ENCODE measurements at regions not wholly inside any gene's neighbourhood (a gene's known extent, or its start where the extent isn't known, plus 50 kb on each side); places are given as distances from the start of the nearest gene placed in this dataset.

DNA sequence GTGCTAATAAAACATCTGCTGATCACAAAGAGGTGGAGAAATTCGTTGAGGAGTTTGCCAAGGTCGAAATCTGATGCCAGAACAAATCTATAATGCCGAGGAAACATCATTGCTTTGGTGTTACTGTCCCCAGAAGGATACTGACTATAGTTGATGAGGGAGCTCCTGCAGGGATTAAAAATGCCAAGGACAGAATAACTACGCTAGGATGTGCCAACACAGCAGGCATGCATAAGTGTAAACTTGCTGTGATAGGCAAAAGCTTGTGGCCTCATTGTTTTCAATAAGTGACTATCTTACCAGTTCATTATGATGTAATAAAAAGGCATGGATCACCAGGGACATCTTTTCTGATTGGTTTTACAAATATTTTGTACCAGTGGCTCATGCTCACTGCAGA, 66.8 kb upstream of the ADCY2 start:
- intact Hi-C loops (cut with DNase I; ENCODE audit: low total_unique reads), result no loop called here
- H3K36me3 ChIP-seq (ENCODE audit: low read depth, missing control alignments), result no peaks in the 10 kb centered on the region

DNA sequence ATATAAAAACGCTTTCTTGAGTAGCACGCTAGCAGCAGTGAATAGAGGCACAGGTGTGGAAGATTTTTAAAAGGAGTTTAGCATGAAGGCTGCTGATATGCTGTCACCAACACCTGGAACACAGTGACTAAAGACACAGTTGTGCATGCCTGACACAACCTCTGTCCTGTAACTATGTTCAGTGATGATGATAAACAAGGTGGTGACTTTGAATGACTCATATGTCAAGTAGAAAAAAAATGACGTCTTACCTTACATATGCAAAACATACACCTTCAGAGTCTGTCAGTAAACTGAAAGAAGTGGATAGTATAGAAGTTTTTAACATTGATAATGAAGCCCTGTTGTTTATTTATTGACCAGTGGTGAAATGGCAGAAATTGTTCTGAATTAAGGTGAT, 66.2 kb upstream of the ADCY2 start:
- no peak overlapping the region for H3K27ac ChIP-seq
- no peaks in the 10 kb centered on the region for H3K4me1 ChIP-seq
- H3K27me3 ChIP-seq, result no peaks in the 10 kb centered on the region
- intact Hi-C loops (cut with DNase I; ENCODE audit: low total_unique reads), result no loop called here
- no peak for DNase-seq
- WGBS, 2 donors, result 72 to 86% methylated on average over 3 of the region's 3 CpGs
- TF ChIP-seq, protein P1, sequence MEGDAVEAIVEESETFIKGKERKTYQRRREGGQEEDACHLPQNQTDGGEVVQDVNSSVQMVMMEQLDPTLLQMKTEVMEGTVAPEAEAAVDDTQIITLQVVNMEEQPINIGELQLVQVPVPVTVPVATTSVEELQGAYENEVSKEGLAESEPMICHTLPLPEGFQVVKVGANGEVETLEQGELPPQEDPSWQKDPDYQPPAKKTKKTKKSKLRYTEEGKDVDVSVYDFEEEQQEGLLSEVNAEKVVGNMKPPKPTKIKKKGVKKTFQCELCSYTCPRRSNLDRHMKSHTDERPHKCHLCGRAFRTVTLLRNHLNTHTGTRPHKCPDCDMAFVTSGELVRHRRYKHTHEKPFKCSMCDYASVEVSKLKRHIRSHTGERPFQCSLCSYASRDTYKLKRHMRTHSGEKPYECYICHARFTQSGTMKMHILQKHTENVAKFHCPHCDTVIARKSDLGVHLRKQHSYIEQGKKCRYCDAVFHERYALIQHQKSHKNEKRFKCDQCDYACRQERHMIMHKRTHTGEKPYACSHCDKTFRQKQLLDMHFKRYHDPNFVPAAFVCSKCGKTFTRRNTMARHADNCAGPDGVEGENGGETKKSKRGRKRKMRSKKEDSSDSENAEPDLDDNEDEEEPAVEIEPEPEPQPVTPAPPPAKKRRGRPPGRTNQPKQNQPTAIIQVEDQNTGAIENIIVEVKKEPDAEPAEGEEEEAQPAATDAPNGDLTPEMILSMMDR (IDR thresholded peaks at IDR 0.05), result no peak
- no peak for TF ChIP-seq POLR2A (IDR thresholded peaks at IDR 0.05)
- H3K9me3 ChIP-seq, result no peaks in the 10 kb centered on the region
- H3K36me3 ChIP-seq (ENCODE audit: low read depth, missing control alignments), result no peaks in the 10 kb centered on the region
- H3K4me3 ChIP-seq, result no peak overlapping the region

More for the DNA sequence above, 66.8 kb upstream of the ADCY2 start:
- Histone ChIP-seq H3K9me3 (no peaks in the 10 kb centered on the region), H3K27me3 (no peaks in the 10 kb centered on the region), H3K4me1 (no peaks in the 10 kb centered on the region), H3K4me3 (no peak overlapping the region), H3K27ac (no peak overlapping the region)
- TF ChIP-seq, protein P1 (IDR thresholded peaks at IDR 0.05), result no peak
- TF ChIP-seq POLR2A (IDR thresholded peaks at IDR 0.05), result no peak
- WGBS, 2 donors, result 56 to 62% methylated on average over 4 of the region's 4 CpGs
- DNase-seq, result no peak

DNA sequence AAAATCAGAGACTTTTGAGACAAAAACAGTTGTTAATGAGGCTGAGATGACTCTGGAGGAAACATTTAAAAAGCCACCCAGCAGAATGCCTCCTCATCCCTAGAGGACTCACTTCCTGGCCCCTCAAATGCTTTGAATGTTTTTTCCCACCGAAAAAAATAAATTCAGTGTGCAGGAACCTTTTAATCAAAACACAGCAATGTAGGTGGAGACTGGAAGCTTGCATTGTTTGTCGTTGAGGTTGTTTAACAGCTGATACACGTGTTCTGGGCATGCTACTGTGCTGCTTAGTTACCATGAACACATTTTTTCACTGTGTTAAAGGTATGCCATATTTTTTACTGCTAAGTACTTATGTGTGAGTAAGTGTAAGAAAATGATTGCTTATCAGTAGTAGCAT, 65.7 kb upstream of the ADCY2 start:
- WGBS, 2 donors, result 43 to 50% methylated on average over 3 of the region's 3 CpGs

DNA sequence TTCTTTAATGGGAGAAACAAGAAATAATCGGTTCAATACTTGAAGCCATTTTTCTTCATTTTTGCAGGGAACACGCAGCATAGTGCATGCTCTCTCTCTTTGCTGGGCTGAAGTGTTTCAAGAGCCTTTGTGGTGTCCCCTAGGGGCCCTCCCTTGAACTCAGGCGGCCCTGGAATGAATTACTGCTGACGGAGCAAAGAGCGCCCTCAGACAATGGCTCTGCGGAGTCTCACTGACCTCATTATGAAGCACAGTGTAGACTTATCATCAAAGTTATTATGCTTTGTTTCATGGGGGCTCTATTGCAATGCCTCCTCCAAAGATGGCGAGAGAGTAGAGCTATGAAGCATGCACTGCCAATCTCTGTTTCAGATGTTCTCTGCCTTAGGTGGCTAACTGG, 64.8 kb upstream of the ADCY2 start:
- H3K9me3 ChIP-seq, result no peaks in the 10 kb centered on the region
- intact Hi-C loops (cut with DNase I; ENCODE audit: low total_unique reads), result no loop called here
- DNase-seq, result no peak
- H3K36me3 ChIP-seq (ENCODE audit: low read depth, missing control alignments), result no peaks in the 10 kb centered on the region
- H3K4me3 ChIP-seq, result no peak overlapping the region
- 49 to 70% methylated on average over 7 of the region's 7 CpGs for WGBS, 2 donors
- no peak for TF ChIP-seq POLR2A (IDR thresholded peaks at IDR 0.05)
- TF ChIP-seq, protein P1 (IDR thresholded peaks at IDR 0.05), result no peak
- no peaks in the 10 kb centered on the region for H3K27me3 ChIP-seq
- no peaks in the 10 kb centered on the region for H3K4me1 ChIP-seq
- no peak overlapping the region for H3K27ac ChIP-seq

More for the DNA sequence above, 65.7 kb upstream of the ADCY2 start:
- intact Hi-C loops (cut with DNase I; ENCODE audit: low total_unique reads), result no loop called here
- Histone ChIP-seq H3K27ac (no peak overlapping the region), H3K4me3 (no peak overlapping the region), H3K9me3 (no peaks in the 10 kb centered on the region), H3K4me1 (no peaks in the 10 kb centered on the region), H3K36me3 (ENCODE audit: low read depth, missing control alignments) (no peaks in the 10 kb centered on the region), H3K27me3 (no peaks in the 10 kb centered on the region)
- no peak for TF ChIP-seq POLR2A (IDR thresholded peaks at IDR 0.05)
- TF ChIP-seq, protein P1 (IDR thresholded peaks at IDR 0.05), result no peak
- no peak for DNase-seq

Small RNA genes lying in the stretch of these regions (microRNA-seq; reads per million reads assigned to microRNA genes)
- gene MIR4278 (ENCODE audit: borderline number of aligned reads in 2 of 2, borderline replicate concordance in 1 of 2), result 0 reads per million in 2 donors

Small RNA genes lying in the stretch of these regions (small RNA-seq; reads per million reads assigned to genes)
- gene RF00017 (0 reads per million in 2 donors), gene RNA5SP176 (0 reads per million in 2 donors)
